Esophagus (tissue), 2 donors: ENCODE measurements at regions not wholly inside any gene's neighbourhood (a gene's known extent, or its start where the extent isn't known, plus 50 kb on each side); places are given as distances from the start of the nearest gene placed in this dataset.

Experiments
- H3K27ac ChIP-seq, 2 donors: one replicate each; pipeline ENCODE4 v1.5.1; 2013; ENCODE audit warnings: low read depth in 2 of 2, mild to moderate bottlenecking in 2 of 2, inconsistent platforms in 1 of 2, low read length in 1 of 2, moderate library complexity in 1 of 2
- H3K27me3 ChIP-seq, 2 donors: one replicate each; pipeline ENCODE4 v1.6.1; 2013; ENCODE audit warnings: low read length in 2 of 2, control low read depth in 1 of 2, mild to moderate bottlenecking in 1 of 2; ENCODE audit not compliant: insufficient read depth in 2 of 2, control insufficient read depth in 1 of 2
- H3K36me3 ChIP-seq, 2 donors: one replicate each; pipeline ENCODE4 v1.6.1; 2013; ENCODE audit warnings: low read length in 1 of 2; ENCODE audit not compliant: control insufficient read depth in 2 of 2, insufficient read depth in 2 of 2
- H3K4me1 ChIP-seq, 2 donors: one replicate each; pipeline ENCODE4 v1.6.1; 2013; ENCODE audit warnings: low read length in 1 of 2; ENCODE audit not compliant: control insufficient read depth in 2 of 2, insufficient read depth in 2 of 2
- H3K4me3 ChIP-seq, 2 donors: one replicate each; pipeline ENCODE4 v1.5.1; 2013; ENCODE audit warnings: low read length in 2 of 2, mild to moderate bottlenecking in 2 of 2, low read depth in 1 of 2, moderate library complexity in 1 of 2
- H3K9me3 ChIP-seq, 2 donors: one replicate each; pipeline ENCODE4 v1.6.1; 2013; ENCODE audit warnings: mild to moderate bottlenecking in 2 of 2, low read depth in 1 of 2, low read length in 1 of 2, moderate library complexity in 1 of 2; ENCODE audit not compliant: control insufficient read depth in 2 of 2, insufficient read depth in 1 of 2
- WGBS, 2 donors: extraction: QIAGEN DNeasy Blood & Tissue Kit; methylation state at CpG; one replicate each; pipeline ENCODE4 v1.1.7; 2013; 5-methylcytosine and 5-hydroxymethylcytosine counted together
- donor health status: healthy with polysubstance abuse.
- donor health status: Bipolar disorder and iron deficiency.

- H3K27ac ChIP-seq = no peak overlapping the region
- no peaks in the 10 kb centered on the region for H3K27me3 ChIP-seq
- H3K9me3 ChIP-seq = no peaks in the 10 kb centered on the region
- no peaks in the 10 kb centered on the region for H3K36me3 ChIP-seq
- H3K4me3 ChIP-seq = no peak overlapping the region
- WGBS, 2 donors = 45 to 50% methylated on average over 2 of the region's 2 CpGs
- H3K4me1 ChIP-seq = no peaks in the 10 kb centered on the region
Measured at GRCh38 chrX:36626898-36627297, 381.3 kb upstream of the FAM47C start.

GRCh38 chrX:36640232-36640631 is 367.9 kb upstream of the FAM47C start:
- Histone ChIP-seq H3K27me3 (no peaks in the 10 kb centered on the region), H3K36me3 (no peaks in the 10 kb centered on the region), H3K9me3 (no peaks in the 10 kb centered on the region), H3K4me3 (no peak overlapping the region), H3K4me1 (no peaks in the 10 kb centered on the region), H3K27ac (no peak overlapping the region)
- WGBS, 2 donors = 83 to 87% methylated on average over 4 of the region's 4 CpGs

- Histone ChIP-seq H3K4me1 (no peaks in the 10 kb centered on the region), H3K27ac (no peak overlapping the region), H3K27me3 (no peaks in the 10 kb centered on the region), H3K4me3 (no peak overlapping the region), H3K36me3 (no peaks in the 10 kb centered on the region), H3K9me3 (no peaks in the 10 kb centered on the region)
- WGBS, 2 donors = 69 to 72% methylated on average over 3 of the region's 3 CpGs
Measured at GRCh38 chrX:36642052-36642451, 366.1 kb upstream of the FAM47C start.

GRCh38 chrX:36650622-36651021 is 357.5 kb upstream of the FAM47C start:
- WGBS, 2 donors = 76 to 77% methylated on average over 3 of the region's 3 CpGs
- Histone ChIP-seq H3K9me3 (no peaks in the 10 kb centered on the region), H3K4me1 (no peaks in the 10 kb centered on the region), H3K27me3 (no peaks in the 10 kb centered on the region), H3K36me3 (no peaks in the 10 kb centered on the region), H3K27ac (no peak overlapping the region), H3K4me3 (no peak overlapping the region)

GRCh38 chrX:36683507-36683906 is 324.7 kb upstream of the FAM47C start:
- no peaks in the 10 kb centered on the region for H3K27me3 ChIP-seq
- H3K4me1 ChIP-seq = no peaks in the 10 kb centered on the region
- H3K36me3 ChIP-seq = no peaks in the 10 kb centered on the region
- no peak overlapping the region for H3K4me3 ChIP-seq
- H3K9me3 ChIP-seq = no peaks in the 10 kb centered on the region
- WGBS, 2 donors = 53 to 71% methylated on average over 1 of the region's 1 CpG
- H3K27ac ChIP-seq = no peak overlapping the region

- no peak overlapping the region for H3K27ac ChIP-seq
- H3K9me3 ChIP-seq = no peaks in the 10 kb centered on the region
- no peaks in the 10 kb centered on the region for H3K36me3 ChIP-seq
- H3K4me1 ChIP-seq = no peaks in the 10 kb centered on the region
- no peak overlapping the region for H3K4me3 ChIP-seq
- no peaks in the 10 kb centered on the region for H3K27me3 ChIP-seq
Measured at GRCh38 chrX:36684053-36684452, 324.1 kb upstream of the FAM47C start.

- Histone ChIP-seq H3K27ac (no peak overlapping the region), H3K9me3 (no peaks in the 10 kb centered on the region), H3K4me3 (no peak overlapping the region), H3K4me1 (no peaks in the 10 kb centered on the region), H3K36me3 (no peaks in the 10 kb centered on the region), H3K27me3 (no peaks in the 10 kb centered on the region)
- WGBS, 2 donors = 62 to 79% methylated on average over 3 of the region's 3 CpGs
Measured at GRCh38 chrX:36721990-36722389, 286.2 kb upstream of the FAM47C start.

- H3K27me3 ChIP-seq = no peaks in the 10 kb centered on the region
- no peaks in the 10 kb centered on the region for H3K9me3 ChIP-seq
- H3K4me1 ChIP-seq = no peaks in the 10 kb centered on the region
- no peak overlapping the region for H3K27ac ChIP-seq
- 81 to 88% methylated on average over 2 of the region's 2 CpGs for WGBS, 2 donors
- H3K4me3 ChIP-seq = no peak overlapping the region
- H3K36me3 ChIP-seq = no peaks in the 10 kb centered on the region
Measured at GRCh38 chrX:36753602-36754001, 254.6 kb upstream of the FAM47C start.

- H3K4me3 ChIP-seq = no peak overlapping the region
- WGBS, 2 donors = 71 to 92% methylated on average over 2 of the region's 2 CpGs
- H3K27me3 ChIP-seq = no peaks in the 10 kb centered on the region
- H3K4me1 ChIP-seq = no peaks in the 10 kb centered on the region
- H3K36me3 ChIP-seq = no peaks in the 10 kb centered on the region
- no peak overlapping the region for H3K27ac ChIP-seq
- H3K9me3 ChIP-seq = no peaks in the 10 kb centered on the region
Measured at GRCh38 chrX:36787752-36788151, 220.4 kb upstream of the FAM47C start.

GRCh38 chrX:36803151-36803550 is 205.0 kb upstream of the FAM47C start:
- H3K27me3 ChIP-seq = no peaks in the 10 kb centered on the region
- no peak overlapping the region for H3K4me3 ChIP-seq
- H3K36me3 ChIP-seq = no peaks in the 10 kb centered on the region
- H3K9me3 ChIP-seq = no peaks in the 10 kb centered on the region
- no peak overlapping the region for H3K27ac ChIP-seq
- H3K4me1 ChIP-seq = no peaks in the 10 kb centered on the region
- 68 to 76% methylated on average over 4 of the region's 4 CpGs for WGBS, 2 donors
